Activated naive CD4-positive, alpha-beta T cell (primary cell): ENCODE measurements at regions not wholly inside any gene's neighbourhood (a gene's known extent, or its start where the extent isn't known, plus 50 kb on each side); places are given as distances from the start of the nearest gene placed in this dataset.

Experiments used
- DNase-seq, 4 experiments: peaks; one replicate each; lab custom pipeline; 2025; lab: John Stamatoyannopoulos, UW

DNA sequence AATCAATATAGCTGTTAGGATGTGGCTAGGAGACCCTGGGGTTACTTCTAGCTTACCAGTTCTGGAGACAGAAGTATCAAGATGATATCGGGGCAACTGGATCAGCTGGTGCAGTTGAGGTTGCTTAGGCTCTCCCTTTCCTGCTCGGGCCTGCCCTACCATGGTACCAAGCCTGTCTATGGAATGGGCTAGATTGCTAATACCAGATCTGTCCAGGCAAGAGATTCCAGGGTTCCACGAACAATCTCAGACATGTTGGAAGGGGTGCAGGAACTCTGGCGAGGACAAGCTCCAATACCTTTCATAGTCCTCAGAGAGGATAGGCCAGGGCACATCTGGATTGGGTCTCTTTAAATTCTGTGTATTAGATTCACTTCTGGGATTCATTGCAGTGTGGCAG lies 53.8 kb downstream of the ADM start:
- DNase-seq, result no peak

DNA sequence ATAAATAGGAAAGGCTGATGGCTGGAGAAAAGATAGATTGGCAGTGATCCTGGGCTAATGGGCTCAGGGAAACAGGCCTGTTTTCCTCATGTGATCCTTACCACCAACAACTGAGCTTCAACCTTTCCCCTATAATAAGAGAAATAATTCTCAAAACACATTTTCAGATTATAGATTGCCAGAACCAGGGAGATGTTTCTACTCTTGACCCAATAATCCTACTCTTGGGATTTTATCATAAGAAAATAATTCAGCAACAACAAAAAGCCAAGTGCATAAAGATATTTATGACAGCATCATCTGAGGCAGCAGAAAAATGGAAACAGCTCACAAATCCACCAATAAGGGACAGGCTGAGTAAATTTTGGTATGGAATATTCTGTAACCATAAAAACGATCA lies 54.3 kb downstream of the ADM start:
- no peak for DNase-seq

DNA sequence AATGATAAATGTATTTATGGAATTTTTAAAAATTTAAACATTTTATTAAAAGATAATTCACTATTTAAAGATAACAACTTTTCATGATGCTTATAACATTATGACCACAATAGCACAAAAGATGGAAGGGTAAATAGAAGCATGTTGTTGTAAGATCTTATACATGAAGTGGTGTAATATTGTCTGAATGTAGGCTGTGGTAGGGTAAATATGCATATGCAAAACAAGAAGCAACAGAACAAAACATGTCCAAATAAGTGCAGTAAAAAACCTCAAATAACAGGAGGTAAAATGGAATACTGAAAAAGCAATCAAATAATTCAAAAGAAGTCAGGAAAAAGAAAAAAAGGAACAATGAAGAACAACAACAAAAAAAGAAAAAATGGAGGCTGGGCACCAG lies 56.0 kb downstream of the ADM start:
- DNase-seq, result no peak

DNA sequence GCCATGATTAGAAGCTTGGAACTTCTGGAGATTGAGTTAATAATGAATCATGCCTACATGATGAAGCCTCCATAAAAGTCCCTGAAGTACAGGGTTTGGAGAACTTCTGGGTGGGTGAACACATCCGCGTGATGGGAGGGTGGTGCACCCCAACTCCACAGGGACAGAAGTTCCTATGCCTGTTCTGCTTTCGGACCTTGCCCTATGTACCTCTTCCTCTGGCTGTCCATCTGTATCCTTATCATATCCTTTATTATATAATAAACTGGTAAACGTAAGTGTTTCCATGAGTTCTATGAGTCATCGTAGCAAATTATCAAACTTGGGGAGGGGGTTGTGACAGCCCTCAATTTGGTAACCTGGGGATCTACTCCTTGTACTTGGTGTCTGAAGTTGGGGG lies 60.2 kb downstream of the ADM start:
- DNase-seq, result no peak

DNA sequence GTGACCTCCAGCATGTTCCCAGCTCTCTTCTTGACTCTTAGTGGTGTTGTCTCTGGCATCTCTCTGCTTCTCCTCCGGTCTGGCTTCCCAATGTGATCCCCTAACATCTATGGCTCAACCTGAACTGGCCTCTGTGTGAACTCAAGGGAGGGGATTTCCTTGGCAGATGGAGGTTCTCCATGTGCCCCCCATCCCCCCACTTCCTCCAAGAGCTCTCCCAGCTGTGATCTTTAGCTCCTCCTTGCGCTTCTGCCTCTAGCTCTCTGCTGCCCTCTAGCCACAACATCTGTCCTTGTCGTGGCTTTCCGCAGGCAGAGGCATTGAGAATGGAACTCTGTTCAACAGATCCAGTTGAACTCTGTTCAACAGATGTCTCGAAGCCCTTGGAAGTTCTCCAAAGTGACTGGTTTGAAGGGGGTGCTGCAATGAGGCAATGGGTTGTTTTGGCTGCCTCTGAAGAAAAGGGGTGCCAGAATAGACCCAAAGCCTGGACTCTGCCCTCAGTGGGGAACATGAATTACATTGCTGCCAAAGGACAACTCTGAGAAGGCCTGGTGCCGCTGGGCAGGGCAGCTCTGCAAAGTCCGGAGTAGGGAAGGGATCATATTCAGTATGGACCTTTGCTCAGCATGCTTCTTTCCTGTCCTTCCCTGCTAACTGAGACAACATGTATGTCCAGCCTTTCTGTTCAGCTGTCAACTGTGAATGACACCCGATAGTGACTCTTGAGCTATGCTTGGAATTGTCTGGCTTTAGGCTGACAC lies 61.9 kb downstream of the ADM start:
- peak in 2 of 4 experiments; percentile 4 to 8 for DNase-seq

DNA sequence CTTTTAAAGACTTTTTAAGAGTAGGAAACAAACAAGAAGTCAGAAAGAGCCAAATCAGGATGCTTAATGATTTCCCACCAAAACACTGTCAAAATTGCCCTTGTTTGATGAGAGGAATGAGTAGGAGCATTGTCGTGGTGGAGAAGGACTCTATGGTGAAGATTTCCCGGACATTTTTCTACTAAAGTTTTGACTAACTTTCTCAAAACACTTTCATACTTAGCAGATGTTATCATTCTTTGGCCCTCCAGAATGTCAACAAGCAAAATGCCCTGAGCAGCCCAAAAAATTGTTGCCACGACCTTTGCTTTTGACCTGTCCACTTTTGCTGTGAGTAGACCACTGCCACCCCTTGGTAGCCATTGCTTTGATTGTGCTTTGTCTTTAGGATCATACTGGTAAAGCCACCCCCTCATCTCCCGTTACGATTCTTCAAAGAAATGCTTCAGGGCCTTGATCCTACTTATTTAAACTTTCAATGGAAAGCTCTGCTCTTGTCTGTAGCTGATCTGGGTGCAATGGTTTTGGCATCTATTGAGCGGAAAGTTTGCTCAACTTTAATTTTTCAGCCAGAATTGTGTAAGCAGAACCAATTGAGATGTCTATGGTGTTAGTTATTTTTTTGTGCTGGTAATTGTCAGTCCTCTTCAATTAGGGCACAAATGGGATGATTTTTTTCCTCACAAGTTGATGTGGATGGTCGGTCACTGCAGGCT lies 67.2 kb downstream of the ADM start:
- no peak for DNase-seq

GRCh38 chr11:10373340-10373739 lies 68.5 kb downstream of the ADM start:
- DNase-seq, result no peak

DNA sequence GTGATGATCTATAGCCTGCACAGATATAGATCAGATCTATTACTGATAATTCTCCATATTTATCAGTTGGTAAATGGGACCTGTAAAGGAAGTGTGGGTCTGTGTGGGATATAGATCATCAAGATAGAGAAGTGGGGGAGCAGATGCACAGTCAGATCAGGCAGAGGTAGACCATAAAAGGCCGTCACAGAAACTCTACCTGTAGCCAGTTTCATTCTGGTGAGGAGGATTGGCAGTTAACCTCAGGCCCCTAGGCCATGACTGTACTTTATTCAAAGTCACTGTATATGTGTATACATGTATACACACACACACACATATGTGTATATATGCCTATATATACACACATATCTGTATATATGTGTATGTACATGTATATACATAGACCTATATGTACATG lies 69.1 kb downstream of the ADM start:
- DNase-seq, result no peak

DNA sequence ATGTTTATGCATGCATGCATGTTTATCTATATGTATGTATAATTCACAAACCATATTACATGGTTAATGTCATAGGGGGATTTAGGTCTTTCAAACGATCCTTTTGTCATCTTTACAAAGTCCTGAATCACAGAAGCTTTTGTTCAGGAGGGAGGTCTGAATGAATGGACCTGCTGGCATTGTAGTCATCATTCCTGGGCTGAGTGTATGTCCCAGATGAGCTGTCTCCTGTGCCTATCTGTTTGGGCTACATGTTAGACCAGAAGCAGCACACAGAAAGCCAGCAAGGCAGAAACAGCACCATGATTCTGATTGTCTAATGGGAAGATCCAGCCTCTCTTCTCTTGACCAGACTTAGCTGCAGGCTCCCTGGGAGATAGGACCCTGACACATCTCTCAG lies 69.5 kb downstream of the ADM start:
- DNase-seq, result no peak

DNA sequence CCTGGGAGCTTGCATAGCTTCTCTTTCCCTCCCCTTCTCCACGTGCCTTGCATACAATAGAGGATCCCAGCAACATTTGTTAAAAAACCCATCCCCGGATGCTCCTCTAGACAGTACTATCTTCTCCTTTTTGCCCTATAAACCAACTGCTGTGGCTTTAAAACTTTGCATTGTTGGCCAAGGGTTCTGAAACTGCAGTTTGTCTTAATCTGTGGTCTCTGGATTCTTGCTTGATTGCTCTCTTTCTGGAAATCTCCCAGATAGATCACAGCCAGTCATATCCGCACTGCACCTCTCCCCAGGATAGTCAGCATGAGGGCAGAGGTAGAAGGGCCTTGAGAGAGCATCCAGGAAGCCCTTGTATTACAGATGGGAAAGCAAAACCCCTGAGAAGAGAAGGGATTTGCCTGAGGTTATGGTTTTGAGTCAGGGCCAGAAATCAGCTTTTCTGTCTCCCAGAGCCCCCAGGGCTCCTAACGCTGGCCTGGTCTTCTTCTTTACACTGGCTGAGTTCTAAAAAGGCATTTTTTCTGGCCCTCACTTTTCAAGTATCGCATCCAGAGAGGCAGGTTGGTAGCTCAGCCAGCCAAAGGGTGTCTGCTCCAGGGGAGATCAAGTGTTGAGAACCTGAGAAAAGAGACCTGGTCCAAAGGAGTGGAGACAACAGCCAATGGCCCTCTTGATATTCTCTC lies 70.6 kb downstream of the ADM start:
- no peak for DNase-seq

DNA sequence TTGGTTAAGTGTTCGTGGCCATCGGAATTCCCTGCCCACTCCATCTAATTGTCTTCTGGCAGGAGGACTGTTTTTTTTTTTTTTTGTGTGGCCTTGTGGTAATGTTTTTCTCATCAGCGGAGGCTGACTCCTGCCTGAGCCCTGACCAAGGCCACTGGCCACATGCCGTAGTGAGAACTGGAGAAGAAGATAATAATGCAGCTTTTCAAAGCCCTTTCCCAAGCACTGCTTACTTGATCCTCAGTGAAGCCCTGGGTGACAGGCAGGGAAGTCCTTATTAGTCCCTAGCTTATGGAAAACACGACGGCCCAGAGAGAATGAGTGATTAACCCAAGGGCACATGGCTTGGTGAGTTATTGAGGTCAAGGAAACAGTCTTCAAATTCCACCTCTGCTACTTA lies 71.2 kb downstream of the ADM start:
- DNase-seq, result no peak

DNA sequence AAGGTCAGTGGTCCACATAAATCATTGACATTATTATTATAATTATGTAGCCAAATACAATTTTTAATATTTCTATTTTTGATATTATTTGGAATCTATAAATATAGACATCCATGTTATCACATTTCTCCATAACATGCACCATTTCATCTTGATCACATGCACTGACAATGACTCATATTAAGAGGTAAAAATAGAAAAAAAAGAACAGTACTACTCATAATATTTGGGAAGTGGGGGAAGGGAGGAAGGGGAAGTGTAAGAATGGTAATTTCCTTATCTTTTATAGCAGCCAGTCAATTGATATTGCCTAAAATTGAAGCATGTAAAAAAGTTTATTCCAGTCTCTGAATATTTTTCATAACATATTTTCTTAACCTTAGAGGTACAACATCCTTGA lies 72.3 kb downstream of the ADM start:
- DNase-seq, result no peak

- no peak for DNase-seq
These were observed 73.5 kb downstream of the ADM start for GRCh38 chr11:10378362-10378761.

DNA sequence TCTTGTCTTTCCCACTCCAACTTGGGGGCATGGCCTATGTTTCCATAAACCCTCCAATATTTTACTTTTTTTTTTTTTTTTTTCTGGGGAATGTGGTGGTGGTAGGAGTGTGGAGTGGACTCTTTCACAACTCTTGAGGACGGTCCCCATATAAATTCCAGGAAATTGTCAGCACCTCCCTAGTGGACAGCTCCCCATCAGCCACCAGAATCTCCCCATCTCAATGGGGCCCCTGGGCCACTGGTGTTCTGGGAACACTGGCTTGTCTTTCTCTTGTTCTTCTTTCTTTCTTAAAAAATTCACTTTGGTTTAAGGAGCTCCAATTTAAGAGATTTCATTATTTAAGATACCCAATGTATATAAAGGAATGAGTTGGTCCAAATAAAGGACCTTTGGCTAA lies 74.1 kb downstream of the ADM start:
- DNase-seq, result no peak

DNA sequence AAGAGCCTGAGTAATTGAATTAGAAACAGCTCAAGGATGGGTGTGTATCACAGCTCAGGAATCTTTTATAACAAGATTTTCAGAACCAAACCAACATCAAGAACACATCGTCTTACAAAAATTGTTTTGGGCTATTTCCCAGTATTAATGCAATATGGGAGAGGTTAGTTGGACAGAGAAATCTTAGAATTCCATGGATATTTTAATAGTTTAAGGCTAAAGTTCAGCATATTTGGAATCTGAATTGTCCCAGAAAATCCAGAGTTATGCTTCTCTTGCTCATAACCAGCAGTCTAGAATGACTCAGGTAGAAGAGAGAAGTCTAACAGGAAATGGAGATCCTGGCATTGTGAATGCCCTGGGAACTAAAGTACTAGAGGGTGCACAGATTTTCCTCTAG lies 74.6 kb downstream of the ADM start:
- DNase-seq, result no peak

- DNase-seq, result no peak
These were observed 75.0 kb upstream of the AMPD3 start for GRCh38 chr11:10379871-10380568.

DNA sequence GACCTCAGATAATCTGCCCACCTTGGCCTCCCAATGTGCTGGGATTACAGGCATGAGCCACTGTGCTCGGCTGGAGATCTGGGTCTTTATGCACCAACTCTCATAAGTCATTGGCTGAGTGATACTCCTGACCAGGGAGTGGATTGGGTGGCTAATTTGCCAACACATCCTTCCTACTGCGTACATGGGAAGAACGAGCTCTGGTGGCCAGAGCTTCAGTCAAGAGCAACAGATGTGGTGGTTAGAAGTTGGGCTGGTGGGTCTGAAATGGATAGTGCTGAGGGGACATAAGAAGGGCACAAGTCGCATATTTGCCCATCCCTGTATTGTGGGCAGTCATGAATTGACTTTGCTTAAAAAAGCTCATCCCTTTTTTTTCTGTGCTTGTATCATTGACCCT lies 74.1 kb upstream of the AMPD3 start:
- DNase-seq, result no peak

GRCh38 chr11:10381736-10382135 lies 73.3 kb upstream of the AMPD3 start:
- no peak for DNase-seq

DNA sequence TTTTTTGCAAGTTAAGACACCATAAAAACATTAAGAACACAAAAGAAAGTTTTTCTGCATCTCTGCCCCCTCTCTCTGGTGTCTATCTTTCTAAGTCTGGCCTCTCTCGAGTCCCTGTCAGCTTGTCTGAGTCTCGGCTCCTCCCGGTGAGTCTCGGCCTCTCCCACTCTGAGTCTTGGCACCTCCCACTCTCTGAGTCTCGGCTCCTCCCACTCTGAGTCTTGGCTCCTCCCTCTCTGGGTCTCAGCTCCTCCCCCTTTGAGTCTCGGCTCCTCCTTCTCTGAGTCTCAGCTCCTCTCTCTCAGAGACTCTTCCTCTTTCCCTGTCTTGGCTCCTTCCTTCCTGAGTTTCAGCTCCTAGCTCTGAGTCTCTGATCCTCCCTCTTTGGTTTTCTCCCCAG lies 72.5 kb upstream of the AMPD3 start:
- no peak for DNase-seq

GRCh38 chr11:10385696-10386095 lies 69.4 kb upstream of the AMPD3 start:
- DNase-seq, result no peak

- DNase-seq, result no peak
These were observed 68.7 kb upstream of the AMPD3 start for GRCh38 chr11:10386361-10386760.

DNA sequence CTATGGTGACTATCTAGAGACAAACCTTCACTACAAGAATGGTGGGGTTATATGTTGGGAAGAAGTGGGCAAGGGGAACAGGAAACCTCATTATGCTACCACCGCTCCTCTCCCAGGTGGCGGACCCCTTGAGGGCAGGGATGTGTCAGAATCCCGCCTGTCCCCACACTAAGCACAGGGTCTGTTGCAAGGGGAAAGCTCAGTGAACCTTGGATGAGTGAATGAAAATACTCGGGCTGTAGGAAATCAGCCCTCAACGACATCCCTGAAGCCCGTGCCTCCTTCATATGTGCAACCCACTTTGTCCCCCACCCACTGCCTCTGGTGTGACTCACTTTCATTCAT lies 68.2 kb upstream of the AMPD3 start:
- no peak for DNase-seq
